Natural killer cell treated with Interleukin-12 subunit alpha and Interleukin-12 subunit beta and Interleukin-15 and Interleukin-18, amount 100 ng/mL, for 72 hours (primary cell): ENCODE measurements at regions not wholly inside any gene's neighbourhood (a gene's known extent, or its start where the extent isn't known, plus 50 kb on each side); places are given as distances from the start of the nearest gene placed in this dataset.

Experiments used
- ATAC-seq, 2 donors: fragments of 150-1000 bp; cut with Tn5 transposase in 1 of 2; sonication (Bioruptor Pico), chemical (Tn5 transposase) in 1 of 2; 2 replicates each; pipeline ENCODE4 v1.10.0; 2021
- DNase-seq: peaks from one replicate; pipeline ENCODE4 v3.0.0; 2022; ENCODE audit warnings: low spot score
- H3K27ac Mint-ChIP-seq, 2 donors: 1 replicate in 1 of 2; 2 replicates in 1 of 2; pipeline ENCODE4 v1.8.0; 2022; ENCODE audit warnings: mixed read lengths in 2 of 2, mild to moderate bottlenecking in 1 of 2, moderate library complexity in 1 of 2
- H3K27me3 Mint-ChIP-seq, 2 donors: 1 replicate in 1 of 2; 2 replicates in 1 of 2; pipeline ENCODE4 v1.8.0; 2022; ENCODE audit warnings: mixed read lengths in 2 of 2
- H3K36me3 Mint-ChIP-seq: one replicate; pipeline ENCODE4 v1.8.0; 2022; ENCODE audit warnings: mixed read lengths
- H3K4me1 Mint-ChIP-seq, 2 donors: 1 replicate in 1 of 2; 2 replicates in 1 of 2; pipeline ENCODE4 v1.8.0; 2022; ENCODE audit warnings: low read depth in 2 of 2, mixed read lengths in 2 of 2, mild to moderate bottlenecking in 1 of 2
- H3K4me3 Mint-ChIP-seq: one replicate; pipeline ENCODE4 v1.8.0; 2022; ENCODE audit warnings: mixed read lengths
- H3K9me3 Mint-ChIP-seq: 2 replicates; pipeline ENCODE4 v1.8.0; 2022; ENCODE audit warnings: mixed read lengths

- no peaks in the 10 kb centered on the region for H3K36me3 Mint-ChIP-seq
- no peak for ATAC-seq
- DNase-seq: no peak
- no peaks in the 10 kb centered on the region for H3K27me3 Mint-ChIP-seq
- H3K4me3 Mint-ChIP-seq: no peak overlapping the region
- no peaks in the 10 kb centered on the region for H3K4me1 Mint-ChIP-seq
- H3K9me3 Mint-ChIP-seq: peaks cover 15% of the 10 kb centered on the region
- no peak overlapping the region for H3K27ac Mint-ChIP-seq
Observed at GRCh38 chr4:31037703-31038102, 317.5 kb downstream of the PCDH7 start.

- Mint-ChIP-seq H3K4me1 (no peaks in the 10 kb centered on the region), H3K27ac (no peak overlapping the region), H3K4me3 (no peak overlapping the region), H3K27me3 (no peaks in the 10 kb centered on the region), H3K36me3 (no peaks in the 10 kb centered on the region), H3K9me3 (peaks cover 15% of the 10 kb centered on the region)
- DNase-seq (no peak), ATAC-seq (no peak)
Observed at GRCh38 chr4:31039382-31039781, 319.2 kb downstream of the PCDH7 start.

GRCh38 chr4:31040106-31040505 is 319.9 kb downstream of the PCDH7 start:
- H3K27ac Mint-ChIP-seq: no peak overlapping the region
- no peak for ATAC-seq

GRCh38 chr4:31041385-31041784 is 321.2 kb downstream of the PCDH7 start:
- peaks cover 6% of the 10 kb centered on the region for H3K36me3 Mint-ChIP-seq
- no peak overlapping the region for H3K4me3 Mint-ChIP-seq
- H3K9me3 Mint-ChIP-seq: peaks cover 18% of the 10 kb centered on the region
- no peak overlapping the region for H3K27ac Mint-ChIP-seq
- no peak for DNase-seq
- H3K4me1 Mint-ChIP-seq: peaks cover 0 to 2% of the 10 kb centered on the region in 2 donors
- H3K27me3 Mint-ChIP-seq: no peaks in the 10 kb centered on the region
- ATAC-seq: no peak

More at GRCh38 chr4:31040106-31040505, 319.9 kb downstream of the PCDH7 start:
- peaks cover 16% of the 10 kb centered on the region for H3K9me3 Mint-ChIP-seq
- H3K27me3 Mint-ChIP-seq: no peaks in the 10 kb centered on the region
- no peak overlapping the region for H3K4me3 Mint-ChIP-seq
- no peak for DNase-seq
- H3K36me3 Mint-ChIP-seq: peaks cover 2% of the 10 kb centered on the region
- H3K4me1 Mint-ChIP-seq: peaks cover 0 to under 1% of the 10 kb centered on the region in 2 donors

- H3K27me3 Mint-ChIP-seq: no peaks in the 10 kb centered on the region
- DNase-seq (no peak), ATAC-seq (no peak)
- peaks cover 18% of the 10 kb centered on the region for H3K9me3 Mint-ChIP-seq
- H3K4me1 Mint-ChIP-seq: peaks cover 0 to 2% of the 10 kb centered on the region in 2 donors
- no peak overlapping the region for H3K4me3 Mint-ChIP-seq
- H3K36me3 Mint-ChIP-seq: peaks cover 6% of the 10 kb centered on the region
- no peak overlapping the region for H3K27ac Mint-ChIP-seq
Observed at GRCh38 chr4:31041853-31042252, 321.7 kb downstream of the PCDH7 start.

GRCh38 chr4:31043382-31044062 is 323.4 kb downstream of the PCDH7 start:
- ATAC-seq (no peak), DNase-seq (no peak)
- no peak overlapping the region for H3K4me3 Mint-ChIP-seq

GRCh38 chr4:31045151-31045550 is 325.0 kb downstream of the PCDH7 start:
- ATAC-seq (no peak), DNase-seq (no peak)
- H3K27ac Mint-ChIP-seq: no peak overlapping the region
- H3K36me3 Mint-ChIP-seq: peaks cover 6% of the 10 kb centered on the region
- H3K4me1 Mint-ChIP-seq: peaks cover 0 to 2% of the 10 kb centered on the region in 2 donors
- H3K9me3 Mint-ChIP-seq: peaks cover 15% of the 10 kb centered on the region
- no peak overlapping the region for H3K4me3 Mint-ChIP-seq
- H3K27me3 Mint-ChIP-seq: no peaks in the 10 kb centered on the region

More at GRCh38 chr4:31043382-31044062, 323.4 kb downstream of the PCDH7 start:
- Mint-ChIP-seq H3K4me1 (peaks cover 0 to 2% of the 10 kb centered on the region in 2 donors), H3K9me3 (peaks cover 14% of the 10 kb centered on the region), H3K36me3 (peaks cover 6% of the 10 kb centered on the region), H3K27ac (no peak overlapping the region), H3K27me3 (no peaks in the 10 kb centered on the region)

GRCh38 chr4:31045724-31046318 is 325.7 kb downstream of the PCDH7 start:
- no peaks in the 10 kb centered on the region for H3K27me3 Mint-ChIP-seq

GRCh38 chr4:31051151-31051550 is 331.0 kb downstream of the PCDH7 start:
- Mint-ChIP-seq H3K36me3 (no peaks in the 10 kb centered on the region), H3K4me3 (no peak overlapping the region), H3K4me1 (no peaks in the 10 kb centered on the region), H3K27me3 (no peaks in the 10 kb centered on the region), H3K9me3 (peaks cover 6% of the 10 kb centered on the region), H3K27ac (no peak overlapping the region)
- ATAC-seq (no peak), DNase-seq (no peak)

More at GRCh38 chr4:31045724-31046318, 325.7 kb downstream of the PCDH7 start:
- H3K4me1 Mint-ChIP-seq: peaks cover 0 to 2% of the 10 kb centered on the region in 2 donors
- peaks cover 6% of the 10 kb centered on the region for H3K36me3 Mint-ChIP-seq
- no peak overlapping the region for H3K27ac Mint-ChIP-seq
- DNase-seq: no peak
- no peak for ATAC-seq
- no peak overlapping the region for H3K4me3 Mint-ChIP-seq
- H3K9me3 Mint-ChIP-seq: peaks cover 14% of the 10 kb centered on the region

GRCh38 chr4:31051565-31051964 is 331.4 kb downstream of the PCDH7 start:
- Mint-ChIP-seq H3K27me3 (no peaks in the 10 kb centered on the region), H3K27ac (no peak overlapping the region), H3K4me3 (no peak overlapping the region), H3K9me3 (peaks cover 6% of the 10 kb centered on the region), H3K36me3 (no peaks in the 10 kb centered on the region), H3K4me1 (no peaks in the 10 kb centered on the region)
- no peak for ATAC-seq
- no peak for DNase-seq

- no peak for ATAC-seq
- H3K27me3 Mint-ChIP-seq: no peaks in the 10 kb centered on the region
Observed at GRCh38 chr4:31052519-31052918, 332.4 kb downstream of the PCDH7 start.

GRCh38 chr4:31053451-31053850 is 333.3 kb downstream of the PCDH7 start:
- H3K27me3 Mint-ChIP-seq: no peaks in the 10 kb centered on the region
- H3K9me3 Mint-ChIP-seq: peaks cover 6% of the 10 kb centered on the region
- no peak overlapping the region for H3K4me3 Mint-ChIP-seq
- H3K4me1 Mint-ChIP-seq: no peaks in the 10 kb centered on the region
- H3K27ac Mint-ChIP-seq: no peak overlapping the region
- no peak for DNase-seq
- H3K36me3 Mint-ChIP-seq: no peaks in the 10 kb centered on the region
- ATAC-seq: no peak

More at GRCh38 chr4:31052519-31052918, 332.4 kb downstream of the PCDH7 start:
- Mint-ChIP-seq H3K36me3 (no peaks in the 10 kb centered on the region), H3K4me3 (no peak overlapping the region), H3K4me1 (no peaks in the 10 kb centered on the region), H3K27ac (no peak overlapping the region), H3K9me3 (peaks cover 6% of the 10 kb centered on the region)
- no peak for DNase-seq

GRCh38 chr4:31054295-31054694 is 334.1 kb downstream of the PCDH7 start:
- DNase-seq (no peak), ATAC-seq (no peak)
- no peaks in the 10 kb centered on the region for H3K27me3 Mint-ChIP-seq
- no peaks in the 10 kb centered on the region for H3K36me3 Mint-ChIP-seq
- H3K4me1 Mint-ChIP-seq: no peaks in the 10 kb centered on the region
- H3K27ac Mint-ChIP-seq: no peak overlapping the region
- H3K9me3 Mint-ChIP-seq: peaks cover 6% of the 10 kb centered on the region
- no peak overlapping the region for H3K4me3 Mint-ChIP-seq

- H3K4me1 Mint-ChIP-seq: no peaks in the 10 kb centered on the region
- no peaks in the 10 kb centered on the region for H3K27me3 Mint-ChIP-seq
- H3K9me3 Mint-ChIP-seq: no peaks in the 10 kb centered on the region
- no peak for DNase-seq
- no peak overlapping the region for H3K27ac Mint-ChIP-seq
- H3K36me3 Mint-ChIP-seq: no peaks in the 10 kb centered on the region
- no peak for ATAC-seq
- H3K4me3 Mint-ChIP-seq: no peak overlapping the region
Observed at GRCh38 chr4:31058656-31059055, 338.5 kb downstream of the PCDH7 start.
